Sigmoid colon (tissue), 3 donors: ENCODE measurements at regions not wholly inside any gene's neighbourhood (a gene's known extent, or its start where the extent isn't known, plus 50 kb on each side); places are given as distances from the start of the nearest gene placed in this dataset.

Experiments
- CTCF ChIP-seq, 4 experiments: fragments of 450-650 bp in 3 of 4; fragments of 200-600 bp in 1 of 4; IDR thresholded peaks; one replicate each; pipeline ENCODE4 v1.5.1; 2016 to 2019; ENCODE audit warnings: antibody characterized with exemption in 4 of 4, mild to moderate bottlenecking in 3 of 4, moderate library complexity in 2 of 4
- POLR2A ChIP-seq, 2 donors: fragments of 450-650 bp; IDR thresholded peaks; one replicate each; pipeline ENCODE4 v1.6.1; 2016; ENCODE audit warnings: antibody characterized with exemption in 2 of 2, mild to moderate bottlenecking in 2 of 2, moderate library complexity in 2 of 2

GRCh38 chr3:106737265-106737664, 640.0 kb upstream of the CCDC54 start:
- TF ChIP-seq CTCF (IDR thresholded peaks at IDR 0.05), result no peak
- TF ChIP-seq POLR2A (IDR thresholded peaks at IDR 0.05), result no peak
